T-helper 9 cell (primary cell): ENCODE measurements at regions not wholly inside any gene's neighbourhood (a gene's known extent, or its start where the extent isn't known, plus 50 kb on each side); places are given as distances from the start of the nearest gene placed in this dataset.

Experiments
- DNase-seq: peaks from one replicate; pipeline ENCODE4 v3.0.0-alpha.2; 2020

- no peak for DNase-seq
These were observed 867.7 kb upstream of the AGA start for GRCh38 chr4:178309890-178310289.

- DNase-seq, result no peak
These were observed 869.8 kb upstream of the AGA start for GRCh38 chr4:178311997-178312396.

GRCh38 chr4:178314287-178314686 is 872.0 kb upstream of the AGA start:
- DNase-seq, result no peak

GRCh38 chr4:178316211-178316610 is 874.0 kb upstream of the AGA start:
- no peak for DNase-seq

GRCh38 chr4:178320003-178320402 is 877.8 kb upstream of the AGA start:
- no peak for DNase-seq

GRCh38 chr4:178322524-178323183 is 880.4 kb upstream of the AGA start:
- DNase-seq, result no peak

- no peak for DNase-seq
These were observed 887.1 kb upstream of the AGA start for GRCh38 chr4:178329226-178329872.

- DNase-seq, result no peak
These were observed 891.1 kb upstream of the AGA start for GRCh38 chr4:178333355-178333754.

GRCh38 chr4:178339769-178340168 is 897.5 kb upstream of the AGA start:
- no peak for DNase-seq

- DNase-seq, result no peak
These were observed 898.2 kb upstream of the AGA start for GRCh38 chr4:178340468-178340867.

GRCh38 chr4:178344096-178344495 is 901.9 kb upstream of the AGA start:
- no peak for DNase-seq

- no peak for DNase-seq
These were observed 904.9 kb upstream of the AGA start for GRCh38 chr4:178347111-178347510.

- DNase-seq, result no peak
These were observed 907.4 kb upstream of the AGA start for GRCh38 chr4:178349601-178350000.

GRCh38 chr4:178351185-178351584 is 908.9 kb upstream of the AGA start:
- no peak for DNase-seq

GRCh38 chr4:178356725-178357124 is 914.5 kb upstream of the AGA start:
- DNase-seq, result no peak

- DNase-seq, result no peak
These were observed 943.2 kb upstream of the AGA start for GRCh38 chr4:178385481-178385880.

GRCh38 chr4:178387756-178388155 is 945.5 kb upstream of the AGA start:
- DNase-seq, result no peak

- no peak for DNase-seq
These were observed 953.6 kb upstream of the AGA start for GRCh38 chr4:178395798-178396197.

GRCh38 chr4:178412455-178412854 is 970.2 kb upstream of the AGA start:
- no peak for DNase-seq

- DNase-seq, result no peak
These were observed 971.8 kb upstream of the AGA start for GRCh38 chr4:178414042-178414441.

- no peak for DNase-seq
These were observed 972.7 kb upstream of the AGA start for GRCh38 chr4:178414881-178415446.

GRCh38 chr4:178415925-178416324 is 973.7 kb upstream of the AGA start:
- no peak for DNase-seq

- no peak for DNase-seq
These were observed 981.1 kb upstream of the AGA start for GRCh38 chr4:178423366-178423765.

- no peak for DNase-seq
These were observed 984.6 kb upstream of the AGA start for GRCh38 chr4:178426871-178427270.

- no peak for DNase-seq
These were observed 985.4 kb upstream of the AGA start for GRCh38 chr4:178427663-178428062.
